DMS79 (cell line): ENCODE measurements at regions not wholly inside any gene's neighbourhood (a gene's known extent, or its start where the extent isn't known, plus 50 kb on each side); places are given as distances from the start of the nearest gene placed in this dataset.

Experiments used
- DNase-seq: peaks from one replicate; lab custom pipeline; 2025; lab: John Stamatoyannopoulos, UW

GRCh38 chr7:68478326-68478725 is 1119.9 kb upstream of the AUTS2 start:
- no peak for DNase-seq

- no peak for DNase-seq
Observed at GRCh38 chr7:68482800-68483199, 1115.5 kb upstream of the AUTS2 start.

GRCh38 chr7:68484731-68485130 is 1113.5 kb upstream of the AUTS2 start:
- DNase-seq, result no peak

- no peak for DNase-seq
Observed at GRCh38 chr7:68485253-68485917, 1112.9 kb upstream of the AUTS2 start.

GRCh38 chr7:68488341-68489060 is 1109.8 kb upstream of the AUTS2 start:
- DNase-seq, result no peak

GRCh38 chr7:68491523-68492358 is 1106.5 kb upstream of the AUTS2 start:
- DNase-seq, result no peak

GRCh38 chr7:68492359-68492690 is 1106.0 kb upstream of the AUTS2 start:
- no peak for DNase-seq

- DNase-seq, result no peak
Observed at GRCh38 chr7:68503400-68503799, 1094.9 kb upstream of the AUTS2 start.

GRCh38 chr7:68504716-68505115 is 1093.6 kb upstream of the AUTS2 start:
- DNase-seq, result no peak

- no peak for DNase-seq
Observed at GRCh38 chr7:68505721-68506120, 1092.6 kb upstream of the AUTS2 start.

- DNase-seq, result no peak
Observed at GRCh38 chr7:68507668-68508067, 1090.6 kb upstream of the AUTS2 start.

- DNase-seq, result no peak
Observed at GRCh38 chr7:68509054-68509453, 1089.2 kb upstream of the AUTS2 start.

GRCh38 chr7:68509603-68510002 is 1088.7 kb upstream of the AUTS2 start:
- no peak for DNase-seq

- no peak for DNase-seq
Observed at GRCh38 chr7:68511281-68511680, 1087.0 kb upstream of the AUTS2 start.

GRCh38 chr7:68512466-68512865 is 1085.8 kb upstream of the AUTS2 start:
- DNase-seq, result no peak

GRCh38 chr7:68518060-68518459 is 1080.2 kb upstream of the AUTS2 start:
- DNase-seq, result no peak

- DNase-seq, result no peak
Observed at GRCh38 chr7:68524126-68524525, 1074.1 kb upstream of the AUTS2 start.

GRCh38 chr7:68529221-68529620 is 1069.1 kb upstream of the AUTS2 start:
- no peak for DNase-seq

- DNase-seq, result no peak
Observed at GRCh38 chr7:68535266-68535665, 1063.0 kb upstream of the AUTS2 start.

- DNase-seq, result no peak
Observed at GRCh38 chr7:68537051-68537773, 1061.1 kb upstream of the AUTS2 start.

- DNase-seq, result no peak
Observed at GRCh38 chr7:68537774-68538071, 1060.6 kb upstream of the AUTS2 start.

GRCh38 chr7:68542831-68543230 is 1055.4 kb upstream of the AUTS2 start:
- no peak for DNase-seq

- no peak for DNase-seq
Observed at GRCh38 chr7:68544851-68545250, 1053.4 kb upstream of the AUTS2 start.
